Adrenal gland (tissue), 9 donors: ENCODE measurements at regions not wholly inside any gene's neighbourhood (a gene's known extent, or its start where the extent isn't known, plus 50 kb on each side); places are given as distances from the start of the nearest gene placed in this dataset.

ENCODE experiments used
- DNase-seq, 7 donors: peaks; one replicate each; pipeline ENCODE4 v3.0.0-alpha.2; 2019 to 2020
- H3K27ac ChIP-seq, 5 donors: fragments of 200-600 bp; sonication (generic) in 4 of 5; 1 replicate in 3 of 5; 2 replicates in 2 of 5; pipeline versions ENCODE4 v1.5.1 to v1.8.0; 2016 to 2020; ENCODE audit warnings: mild to moderate bottlenecking in 1 of 5
- H3K27me3 ChIP-seq: fragments of 200-600 bp; 2 replicates; pipeline ENCODE4 v1.8.0; 2021
- H3K36me3 ChIP-seq, 2 donors: fragments of 200-600 bp; replicated peaks in 1 of 2; 1 replicate in 1 of 2; 2 replicates in 1 of 2; pipeline versions ENCODE4 v1.5.1 to v1.8.0; 2018 to 2022
- H3K4me1 ChIP-seq, 2 donors: fragments of 200-600 bp; replicated peaks in 1 of 2; 1 replicate in 1 of 2; 2 replicates in 1 of 2; pipeline versions ENCODE4 v1.5.1 to v1.8.0; 2018 to 2021
- H3K4me3 ChIP-seq, 4 donors: fragments of 200-600 bp; sonication (generic) in 3 of 4; one replicate each; pipeline ENCODE4 v1.5.1; 2016 to 2018
- H3K9me3 ChIP-seq, 3 donors: fragments of 200-600 bp; sonication (generic) in 1 of 3; replicated peaks in 1 of 3; 1 replicate in 2 of 3; 2 replicates in 1 of 3; pipeline versions ENCODE4 v1.5.1 to v1.8.0; 2016 to 2021
- CTCF ChIP-seq, 6 experiments: fragments of 450-650 bp in 4 of 6; fragments of 200-600 bp in 2 of 6; sonication (generic) in 1 of 6; IDR thresholded peaks; 1 replicate in 5 of 6; 2 replicates in 1 of 6; pipeline versions ENCODE4 v1.5.1 to v1.8.0; 2016 to 2021; ENCODE audit warnings: antibody characterized with exemption in 6 of 6, mild to moderate bottlenecking in 2 of 6, moderate library complexity in 1 of 6
- POLR2A ChIP-seq, 2 donors: fragments of 450-650 bp; IDR thresholded peaks; one replicate each; pipeline ENCODE4 v1.6.1; 2017; ENCODE audit warnings: antibody characterized with exemption in 2 of 2, mild to moderate bottlenecking in 2 of 2, moderate library complexity in 1 of 2
- WGBS, 4 donors: extraction: QIAGEN DNeasy Blood & Tissue Kit in 2 of 4; methylation state at CpG; one replicate each; pipeline versions ENCODE4 v1.1.5 to v1.1.7; 2013 to 2017; 5-methylcytosine and 5-hydroxymethylcytosine counted together
- intact Hi-C, 2 donors: fragments of 100-400 bp; cut with DNase I; formaldehyde crosslinking; loops; one replicate each; pipeline versions ENCODE4 v1.14.1 to v1.15.0; 2022 to 2023
- donor health status: healthy with polysubstance abuse.
- donor health status: Bipolar disorder and iron deficiency.
- donor health status: DM: yes; HTN: yes; CAD: no.
- donor health status: DM: no; HTN: no; CAD: no.
- donor health status: DM: no; HTN: no; CAD: no.

- DNase-seq: no peak
- intact Hi-C loops: no loop called here
- Histone ChIP-seq H3K4me3 (no peak overlapping the region), H3K36me3 (no peaks in the 10 kb centered on the region), H3K9me3 (no peaks in the 10 kb centered on the region), H3K4me1 (no peaks in the 10 kb centered on the region), H3K27ac (no peak overlapping the region), H3K27me3 (no peaks in the 10 kb centered on the region)
- TF ChIP-seq POLR2A (IDR thresholded peaks at IDR 0.05): no peak
- no peak for TF ChIP-seq CTCF (IDR thresholded peaks at IDR 0.05)
- WGBS, 4 donors: 59 to 72% (median 69%) methylated on average over 1 of the region's 1 CpG
These were observed 459.4 kb upstream of the MC4R start for GRCh38 chr18:60831971-60832370.

GRCh38 chr18:60838677-60839076 is 466.1 kb upstream of the MC4R start:
- Histone ChIP-seq H3K36me3 (no peaks in the 10 kb centered on the region), H3K9me3 (no peaks in the 10 kb centered on the region), H3K27ac (no peak overlapping the region), H3K4me3 (no peak overlapping the region), H3K4me1 (no peaks in the 10 kb centered on the region), H3K27me3 (no peaks in the 10 kb centered on the region)
- no peak for TF ChIP-seq CTCF (IDR thresholded peaks at IDR 0.05)
- no peak for TF ChIP-seq POLR2A (IDR thresholded peaks at IDR 0.05)
- intact Hi-C loops: no loop called here
- DNase-seq: no peak

- no peaks in the 10 kb centered on the region for H3K27me3 ChIP-seq
- H3K4me3 ChIP-seq: no peak overlapping the region
- DNase-seq: no peak
- H3K27ac ChIP-seq: no peak overlapping the region
- no peak for TF ChIP-seq CTCF (IDR thresholded peaks at IDR 0.05)
- no peak for TF ChIP-seq POLR2A (IDR thresholded peaks at IDR 0.05)
- no peaks in the 10 kb centered on the region for H3K36me3 ChIP-seq
- intact Hi-C loops: no loop called here
- H3K9me3 ChIP-seq: no peaks in the 10 kb centered on the region
- H3K4me1 ChIP-seq: no peaks in the 10 kb centered on the region
- 70 to 86% (median 78%) methylated on average over 6 of the region's 6 CpGs for WGBS, 4 donors
These were observed 473.8 kb upstream of the MC4R start for GRCh38 chr18:60846396-60846795.

GRCh38 chr18:60847517-60847916 is 474.9 kb upstream of the MC4R start:
- 64 to 83% (median 70%) methylated on average over 3 of the region's 3 CpGs for WGBS, 4 donors
- intact Hi-C loops: no loop called here
- H3K36me3 ChIP-seq: no peaks in the 10 kb centered on the region
- no peak overlapping the region for H3K4me3 ChIP-seq
- no peak overlapping the region for H3K27ac ChIP-seq
- H3K27me3 ChIP-seq: no peaks in the 10 kb centered on the region
- DNase-seq: no peak
- no peaks in the 10 kb centered on the region for H3K4me1 ChIP-seq
- no peak for TF ChIP-seq POLR2A (IDR thresholded peaks at IDR 0.05)
- no peak for TF ChIP-seq CTCF (IDR thresholded peaks at IDR 0.05)
- no peaks in the 10 kb centered on the region for H3K9me3 ChIP-seq
